ENCODE measurements at regions not wholly inside any gene's neighbourhood (a gene's known extent, or its start where the extent isn't known, plus 50 kb on each side); places are given as distances from the start of the nearest gene placed in this dataset.

DNA sequence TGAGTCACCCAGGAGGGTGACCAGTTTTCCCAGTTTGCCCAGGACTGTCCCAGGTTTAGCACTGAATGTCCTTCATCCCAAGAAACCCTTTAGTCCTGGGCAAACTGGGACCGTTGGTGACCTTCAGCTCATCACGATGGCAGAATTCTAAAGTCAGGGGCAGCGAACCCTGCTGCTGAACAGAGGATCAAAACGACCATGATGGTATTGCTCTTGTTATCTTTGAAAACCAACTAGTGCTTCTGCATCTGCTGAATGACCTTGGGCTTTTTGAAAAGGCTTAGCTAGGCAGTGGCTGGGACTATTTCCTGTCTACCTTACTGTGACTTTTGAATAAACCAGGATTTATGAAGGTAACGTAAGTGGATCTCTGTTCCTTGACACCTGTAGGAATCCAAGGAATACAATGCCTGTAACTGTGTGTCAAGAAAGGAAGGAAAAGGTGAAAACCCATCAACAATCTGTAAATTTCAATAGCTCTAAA, 281.9 kb downstream of the SOX9 start:
- BruUV-seq (replicated peaks), result no TSS peak
- Histone ChIP-seq H3K4me3 (ENCODE audit: low read depth, low read length, poor library complexity, severe bottlenecking) (no peak overlapping the region), H3K27ac (ENCODE audit: low read depth, low read length, poor library complexity, severe bottlenecking) (no peak overlapping the region), H3K36me3 (ENCODE audit: insufficient read depth, low read length, poor library complexity, severe bottlenecking) (no peaks in the 10 kb centered on the region), H3K27me3 (replicated peaks; ENCODE audit: insufficient read depth, low read depth, low read length, poor library complexity) (no peaks in the 10 kb centered on the region), H3K9me3 (ENCODE audit: low read depth, low read length, poor library complexity, severe bottlenecking) (no peaks in the 10 kb centered on the region), H3K4me1 (ENCODE audit: insufficient read depth, low read length, poor library complexity, severe bottlenecking) (peaks cover 37% of the 10 kb centered on the region)
- DNase-seq (ENCODE audit: low spot score), result no peak
- ChIA-PET POLR2A (ENCODE audit: low non-redundant PET) (interaction anchor here (0.7 kb wide), 1 partner anchor 224 kb away, joined by 4 read pairs; no protein-coding TSS in a partner anchor), CTCF (no interaction called here)
- intact Hi-C loops (cut with micrococcal nuclease; ENCODE audit: unreplicated experiment), result no loop called here
- TF ChIP-seq, protein P1, sequence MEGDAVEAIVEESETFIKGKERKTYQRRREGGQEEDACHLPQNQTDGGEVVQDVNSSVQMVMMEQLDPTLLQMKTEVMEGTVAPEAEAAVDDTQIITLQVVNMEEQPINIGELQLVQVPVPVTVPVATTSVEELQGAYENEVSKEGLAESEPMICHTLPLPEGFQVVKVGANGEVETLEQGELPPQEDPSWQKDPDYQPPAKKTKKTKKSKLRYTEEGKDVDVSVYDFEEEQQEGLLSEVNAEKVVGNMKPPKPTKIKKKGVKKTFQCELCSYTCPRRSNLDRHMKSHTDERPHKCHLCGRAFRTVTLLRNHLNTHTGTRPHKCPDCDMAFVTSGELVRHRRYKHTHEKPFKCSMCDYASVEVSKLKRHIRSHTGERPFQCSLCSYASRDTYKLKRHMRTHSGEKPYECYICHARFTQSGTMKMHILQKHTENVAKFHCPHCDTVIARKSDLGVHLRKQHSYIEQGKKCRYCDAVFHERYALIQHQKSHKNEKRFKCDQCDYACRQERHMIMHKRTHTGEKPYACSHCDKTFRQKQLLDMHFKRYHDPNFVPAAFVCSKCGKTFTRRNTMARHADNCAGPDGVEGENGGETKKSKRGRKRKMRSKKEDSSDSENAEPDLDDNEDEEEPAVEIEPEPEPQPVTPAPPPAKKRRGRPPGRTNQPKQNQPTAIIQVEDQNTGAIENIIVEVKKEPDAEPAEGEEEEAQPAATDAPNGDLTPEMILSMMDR (conservative IDR thresholded peaks at IDR 0.05; ENCODE audit: low read depth, low read length), result no peak
- TF ChIP-seq EZH2 (IDR thresholded peaks at IDR 0.05; ENCODE audit: borderline replicate concordance, low read depth, low read length, poor library complexity, severe bottlenecking), result no peak

DNA sequence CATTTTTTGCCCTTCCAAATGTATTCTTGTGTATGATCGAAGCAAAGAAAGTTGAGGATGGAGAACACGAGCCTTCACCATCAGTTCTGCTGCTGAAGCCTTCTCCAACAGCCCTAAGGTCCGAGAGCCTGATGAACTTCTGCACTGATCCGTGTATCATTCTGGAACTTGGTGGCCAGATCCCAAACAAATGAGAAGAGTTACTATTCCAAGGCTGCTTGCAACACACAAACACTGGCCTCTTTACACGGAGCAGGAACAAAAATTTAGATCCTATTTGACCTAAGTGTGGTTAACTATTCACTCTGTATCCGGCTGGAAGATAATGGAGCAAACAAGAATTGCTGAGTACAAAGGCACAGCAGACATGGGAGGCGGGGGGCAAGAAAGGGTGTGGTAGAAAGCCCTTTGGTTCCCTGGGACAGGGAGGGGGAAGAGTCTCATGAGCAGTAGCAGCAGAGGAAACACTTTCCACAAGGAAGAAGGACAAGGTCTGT, 282.9 kb downstream of the SOX9 start:
- no peak for DNase-seq (ENCODE audit: low spot score)
- BruUV-seq (replicated peaks), result no TSS peak
- H3K4me1 ChIP-seq (ENCODE audit: insufficient read depth, low read length, poor library complexity, severe bottlenecking), result peaks cover 47% of the 10 kb centered on the region
- H3K27me3 ChIP-seq (replicated peaks; ENCODE audit: insufficient read depth, low read depth, low read length, poor library complexity), result no peaks in the 10 kb centered on the region
- H3K4me3 ChIP-seq (ENCODE audit: low read depth, low read length, poor library complexity, severe bottlenecking), result no peak overlapping the region
- no peak for TF ChIP-seq EZH2 (IDR thresholded peaks at IDR 0.05; ENCODE audit: borderline replicate concordance, low read depth, low read length, poor library complexity, severe bottlenecking)
- TF ChIP-seq, protein P1 (conservative IDR thresholded peaks at IDR 0.05; ENCODE audit: low read depth, low read length), result no peak
- intact Hi-C loops (cut with micrococcal nuclease; ENCODE audit: unreplicated experiment), result no loop called here
- no peaks in the 10 kb centered on the region for H3K36me3 ChIP-seq (ENCODE audit: insufficient read depth, low read length, poor library complexity, severe bottlenecking)
- ChIA-PET POLR2A (ENCODE audit: low non-redundant PET) (no interaction called here), CTCF (no interaction called here)
- no peak overlapping the region for H3K27ac ChIP-seq (ENCODE audit: low read depth, low read length, poor library complexity, severe bottlenecking)
- H3K9me3 ChIP-seq (ENCODE audit: low read depth, low read length, poor library complexity, severe bottlenecking), result no peaks in the 10 kb centered on the region

DNA sequence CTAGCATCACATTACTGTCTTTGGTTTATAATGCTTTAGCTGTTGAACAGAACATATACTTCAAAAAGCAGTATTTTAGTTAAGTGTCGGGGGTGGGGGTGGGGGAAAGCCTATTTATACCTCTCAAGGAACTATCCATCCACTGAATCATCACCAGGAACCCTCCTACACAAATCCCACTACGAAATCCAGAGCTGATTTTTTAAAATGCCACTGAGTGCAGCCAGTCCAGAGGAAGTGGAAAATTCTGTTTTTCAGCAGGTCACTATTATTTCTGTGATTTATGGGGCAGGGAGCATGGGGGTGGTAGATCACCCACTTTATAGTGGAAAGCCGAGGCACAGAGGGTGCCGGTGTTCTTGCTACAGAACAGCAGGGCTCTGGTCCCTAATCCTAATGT, 284.1 kb downstream of the SOX9 start:
- CTCF ChIA-PET, result interaction anchor here (0.6 kb wide), 1 partner anchor 59 kb away, joined by 3 read pairs; no protein-coding TSS in a partner anchor
- H3K9me3 ChIP-seq (ENCODE audit: low read depth, low read length, poor library complexity, severe bottlenecking), result no peaks in the 10 kb centered on the region
- POLR2A ChIA-PET (ENCODE audit: low non-redundant PET), result interaction anchor here (0.8 kb wide), 1 partner anchor 29 kb away, joined by 3 read pairs; no protein-coding TSS in a partner anchor
- H3K4me3 ChIP-seq (ENCODE audit: low read depth, low read length, poor library complexity, severe bottlenecking), result no peak overlapping the region
- BruUV-seq (replicated peaks), result no TSS peak
- no peaks in the 10 kb centered on the region for H3K36me3 ChIP-seq (ENCODE audit: insufficient read depth, low read length, poor library complexity, severe bottlenecking)
- TF ChIP-seq EZH2 (IDR thresholded peaks at IDR 0.05; ENCODE audit: borderline replicate concordance, low read depth, low read length, poor library complexity, severe bottlenecking), result no peak
- TF ChIP-seq, protein P1 (conservative IDR thresholded peaks at IDR 0.05; ENCODE audit: low read depth, low read length), result no peak
- no peaks in the 10 kb centered on the region for H3K27me3 ChIP-seq (replicated peaks; ENCODE audit: insufficient read depth, low read depth, low read length, poor library complexity)
- intact Hi-C loops (cut with micrococcal nuclease; ENCODE audit: unreplicated experiment), result no loop called here
- peak; percentile 76 for DNase-seq (ENCODE audit: low spot score)
- H3K4me1 ChIP-seq (ENCODE audit: insufficient read depth, low read length, poor library complexity, severe bottlenecking), result peaks cover 58% of the 10 kb centered on the region
- peak overlapping the region; percentile 88 for H3K27ac ChIP-seq (ENCODE audit: low read depth, low read length, poor library complexity, severe bottlenecking)

Measured in A673 (cell line).